Natural killer cell treated with Interleukin-12 subunit alpha and Interleukin-12 subunit beta and Interleukin-15 and Interleukin-18, amount 100 ng/mL, for 72 hours (primary cell): ENCODE measurements at regions not wholly inside any gene's neighbourhood (a gene's known extent, or its start where the extent isn't known, plus 50 kb on each side); places are given as distances from the start of the nearest gene placed in this dataset.
"Not testable (repeated sequence)": the region's sequence is repeated elsewhere in the genome, so short reads cannot be mapped to it uniquely, and the experiment has no call there.

ENCODE experiments used
- ATAC-seq, 2 donors: fragments of 150-1000 bp; cut with Tn5 transposase in 1 of 2; sonication (Bioruptor Pico), chemical (Tn5 transposase) in 1 of 2; 2 replicates each; pipeline ENCODE4 v1.10.0; 2021
- DNase-seq: peaks from one replicate; pipeline ENCODE4 v3.0.0; 2022; ENCODE audit warnings: low spot score
- H3K27ac Mint-ChIP-seq, 2 donors: 1 replicate in 1 of 2; 2 replicates in 1 of 2; pipeline ENCODE4 v1.8.0; 2022; ENCODE audit warnings: mixed read lengths in 2 of 2, mild to moderate bottlenecking in 1 of 2, moderate library complexity in 1 of 2
- H3K27me3 Mint-ChIP-seq, 2 donors: 1 replicate in 1 of 2; 2 replicates in 1 of 2; pipeline ENCODE4 v1.8.0; 2022; ENCODE audit warnings: mixed read lengths in 2 of 2
- H3K36me3 Mint-ChIP-seq: one replicate; pipeline ENCODE4 v1.8.0; 2022; ENCODE audit warnings: mixed read lengths
- H3K4me1 Mint-ChIP-seq, 2 donors: 1 replicate in 1 of 2; 2 replicates in 1 of 2; pipeline ENCODE4 v1.8.0; 2022; ENCODE audit warnings: low read depth in 2 of 2, mixed read lengths in 2 of 2, mild to moderate bottlenecking in 1 of 2
- H3K4me3 Mint-ChIP-seq: one replicate; pipeline ENCODE4 v1.8.0; 2022; ENCODE audit warnings: mixed read lengths
- H3K9me3 Mint-ChIP-seq: 2 replicates; pipeline ENCODE4 v1.8.0; 2022; ENCODE audit warnings: mixed read lengths

- not testable (repeated sequence) for H3K4me1 Mint-ChIP-seq, ATAC-seq, H3K36me3 Mint-ChIP-seq, DNase-seq, H3K9me3 Mint-ChIP-seq, H3K4me3 Mint-ChIP-seq, H3K27ac Mint-ChIP-seq, H3K27me3 Mint-ChIP-seq
Measured at GRCh38 chr7:37552439-37552838, 103.8 kb upstream of the ELMO1 start.

GRCh38 chr7:37555528-37555927 lies 106.9 kb upstream of the ELMO1 start:
- Mint-ChIP-seq H3K9me3 (no peaks in the 10 kb centered on the region), H3K4me1 (peaks cover 0 to 4% of the 10 kb centered on the region in 2 donors), H3K4me3 (no peak overlapping the region), H3K27me3 (peaks cover 6 to 10% of the 10 kb centered on the region in 2 donors), H3K36me3 (no peaks in the 10 kb centered on the region), H3K27ac (no peak overlapping the region)
- ATAC-seq (no peak), DNase-seq (no peak)

- H3K9me3 Mint-ChIP-seq, result no peaks in the 10 kb centered on the region
- peaks cover 0 to 4% of the 10 kb centered on the region in 2 donors for H3K4me1 Mint-ChIP-seq
- DNase-seq, result no peak
- ATAC-seq, result no peak
- no peaks in the 10 kb centered on the region for H3K36me3 Mint-ChIP-seq
- H3K27me3 Mint-ChIP-seq, result peaks cover 0 to 5% of the 10 kb centered on the region in 2 donors
- no peak overlapping the region for H3K27ac Mint-ChIP-seq
- H3K4me3 Mint-ChIP-seq, result no peak overlapping the region
Measured at GRCh38 chr7:37557571-37558209, 109.0 kb upstream of the ELMO1 start.

DNA sequence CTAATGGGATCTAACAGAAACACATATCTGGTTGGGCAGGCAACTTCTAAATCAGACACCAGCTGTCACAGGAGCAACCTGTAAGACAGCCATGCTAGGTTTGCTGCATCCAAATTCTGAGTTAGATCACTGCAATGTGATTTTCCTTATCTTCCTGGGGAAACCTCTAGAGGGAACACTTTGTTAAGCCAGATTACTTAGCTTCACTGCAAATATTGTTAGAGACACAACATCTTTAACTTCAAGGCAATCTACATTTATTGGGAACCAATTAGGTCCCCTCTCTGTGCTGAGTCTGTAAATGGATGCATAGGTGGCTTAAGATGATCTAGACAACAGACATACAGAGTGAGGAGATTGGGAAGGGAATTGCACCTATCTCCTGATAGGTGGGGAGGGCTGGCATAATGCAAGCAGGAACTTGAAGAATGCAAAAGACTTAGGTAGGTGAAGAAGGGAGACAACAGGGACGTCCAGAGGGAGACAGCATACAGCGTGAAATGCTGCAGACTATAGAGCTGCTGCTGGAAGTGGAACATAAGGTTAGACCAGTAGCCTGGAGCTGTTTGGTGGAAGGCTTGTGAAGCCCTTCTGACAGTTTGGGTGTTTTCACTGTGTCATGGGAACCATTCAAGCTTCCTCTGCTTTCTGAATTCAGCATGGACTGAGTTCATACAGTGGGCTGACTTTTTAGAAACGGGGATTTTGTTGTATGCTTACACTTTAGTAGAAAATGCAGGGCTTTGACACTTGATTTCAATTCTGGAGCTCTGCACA lies 109.8 kb upstream of the ELMO1 start:
- Mint-ChIP-seq H3K4me3 (no peak overlapping the region), H3K36me3 (no peaks in the 10 kb centered on the region), H3K27me3 (peaks cover 0 to 2% of the 10 kb centered on the region in 2 donors), H3K4me1 (peaks cover 0 to 4% of the 10 kb centered on the region in 2 donors), H3K9me3 (no peaks in the 10 kb centered on the region), H3K27ac (no peak overlapping the region)
- ATAC-seq (no peak), DNase-seq (no peak)

- H3K9me3 Mint-ChIP-seq, result peaks cover 2% of the 10 kb centered on the region
Measured at GRCh38 chr7:37570145-37570544, 113.4 kb upstream of the GPR141 start.

GRCh38 chr7:37571806-37572205 lies 111.8 kb upstream of the GPR141 start:
- Mint-ChIP-seq H3K36me3 (no peaks in the 10 kb centered on the region), H3K4me1 (no peaks in the 10 kb centered on the region), H3K9me3 (no peaks in the 10 kb centered on the region), H3K4me3 (no peak overlapping the region), H3K27ac (no peak overlapping the region), H3K27me3 (peaks cover 9 to 34% of the 10 kb centered on the region in 2 donors)
- no peak for DNase-seq
- no peak for ATAC-seq

More at GRCh38 chr7:37570145-37570544, 113.4 kb upstream of the GPR141 start:
- Mint-ChIP-seq H3K27ac (no peak overlapping the region), H3K4me3 (no peak overlapping the region), H3K27me3 (peaks cover 14 to 40% of the 10 kb centered on the region in 2 donors), H3K36me3 (no peaks in the 10 kb centered on the region), H3K4me1 (no peaks in the 10 kb centered on the region)
- no peak for ATAC-seq
- DNase-seq, result no peak

GRCh38 chr7:37577412-37577811 lies 106.2 kb upstream of the GPR141 start:
- H3K4me1 Mint-ChIP-seq, result no peaks in the 10 kb centered on the region
- no peaks in the 10 kb centered on the region for H3K36me3 Mint-ChIP-seq
- H3K27ac Mint-ChIP-seq, result no peak overlapping the region
- H3K9me3 Mint-ChIP-seq, result no peaks in the 10 kb centered on the region
- H3K27me3 Mint-ChIP-seq, result peaks cover 4 to 17% of the 10 kb centered on the region in 2 donors
- H3K4me3 Mint-ChIP-seq, result no peak overlapping the region
- ATAC-seq, result no peak
- no peak for DNase-seq

DNA sequence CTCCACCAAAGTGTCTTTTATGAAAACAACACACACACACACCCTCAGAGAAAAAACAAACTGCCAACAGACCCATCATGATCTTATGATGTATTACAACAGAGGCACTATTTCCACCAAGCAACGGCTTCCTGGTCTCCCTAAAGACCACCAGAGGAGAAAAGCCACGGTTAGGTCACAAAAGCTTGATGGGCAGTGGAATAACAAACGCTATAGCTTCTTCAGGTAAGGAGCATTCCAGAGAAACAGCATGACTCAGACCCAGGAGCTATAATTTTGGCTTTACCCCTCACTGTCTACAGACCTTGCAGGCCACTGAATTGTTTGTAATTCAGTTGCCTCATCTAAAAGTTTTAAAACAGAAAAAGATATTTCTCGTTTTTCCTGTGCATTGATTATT lies 105.7 kb upstream of the GPR141 start:
- Mint-ChIP-seq H3K36me3 (no peaks in the 10 kb centered on the region), H3K4me3 (no peak overlapping the region), H3K4me1 (no peaks in the 10 kb centered on the region), H3K9me3 (no peaks in the 10 kb centered on the region), H3K27me3 (peaks cover 4 to 17% of the 10 kb centered on the region in 2 donors), H3K27ac (no peak overlapping the region)
- ATAC-seq (no peak), DNase-seq (no peak)

GRCh38 chr7:37578350-37578749 lies 105.2 kb upstream of the GPR141 start:
- DNase-seq (no peak), ATAC-seq (no peak)
- Mint-ChIP-seq H3K9me3 (no peaks in the 10 kb centered on the region), H3K36me3 (no peaks in the 10 kb centered on the region), H3K4me1 (no peaks in the 10 kb centered on the region), H3K27ac (no peak overlapping the region), H3K27me3 (peaks cover 4 to 17% of the 10 kb centered on the region in 2 donors), H3K4me3 (no peak overlapping the region)

DNA sequence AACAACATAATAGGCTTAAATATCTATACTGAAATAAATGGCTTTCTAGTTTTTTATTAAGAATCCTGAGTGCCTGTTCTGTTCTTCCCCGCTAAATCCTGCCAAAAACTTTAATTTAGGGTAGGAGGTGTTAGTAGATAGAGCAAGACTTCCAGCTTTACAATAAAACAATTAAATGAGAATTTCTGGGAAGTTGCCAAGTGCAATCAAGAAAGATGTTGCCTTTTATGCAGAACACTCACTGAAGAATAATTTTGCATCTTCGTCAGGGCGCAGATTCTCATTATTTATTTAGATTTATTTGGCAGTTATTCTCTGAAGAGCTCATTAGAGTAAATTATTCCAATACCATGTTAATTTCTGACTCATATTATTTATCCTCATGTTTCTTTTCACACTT lies 103.2 kb upstream of the GPR141 start:
- Mint-ChIP-seq H3K27ac (no peak overlapping the region), H3K9me3 (no peaks in the 10 kb centered on the region), H3K36me3 (no peaks in the 10 kb centered on the region), H3K4me1 (no peaks in the 10 kb centered on the region), H3K4me3 (no peak overlapping the region), H3K27me3 (peaks cover 0 to 11% of the 10 kb centered on the region in 2 donors)
- DNase-seq (no peak), ATAC-seq (no peak)

- Mint-ChIP-seq H3K27me3 (peaks cover 0 to 26% of the 10 kb centered on the region in 2 donors), H3K36me3 (peaks cover 15% of the 10 kb centered on the region)
- H3K4me3 Mint-ChIP-seq, DNase-seq, ATAC-seq, H3K27ac Mint-ChIP-seq, H3K9me3 Mint-ChIP-seq, H3K4me1 Mint-ChIP-seq: not testable (repeated sequence)
Measured at GRCh38 chr7:37584651-37585463, 98.7 kb upstream of the GPR141 start.

- Mint-ChIP-seq H3K9me3 (peaks cover 3% of the 10 kb centered on the region), H3K4me1 (no peaks in the 10 kb centered on the region), H3K27me3 (peaks cover 2 to 20% of the 10 kb centered on the region in 2 donors), H3K4me3 (no peak overlapping the region), H3K27ac (no peak overlapping the region), H3K36me3 (peaks cover 15% of the 10 kb centered on the region)
- ATAC-seq (no peak), DNase-seq (no peak)
Measured at GRCh38 chr7:37590824-37591223, 92.7 kb upstream of the GPR141 start.

- Mint-ChIP-seq H3K27ac (no peak overlapping the region), H3K36me3 (peaks cover 13% of the 10 kb centered on the region), H3K27me3 (peaks cover 2 to 19% of the 10 kb centered on the region in 2 donors), H3K4me1 (no peaks in the 10 kb centered on the region), H3K4me3 (no peak overlapping the region), H3K9me3 (peaks cover 3% of the 10 kb centered on the region)
- ATAC-seq, result no peak
- DNase-seq, result no peak
Measured at GRCh38 chr7:37592366-37592765, 91.2 kb upstream of the GPR141 start.

- DNase-seq (no peak), ATAC-seq (no peak)
- no peak overlapping the region for H3K27ac Mint-ChIP-seq
Measured at GRCh38 chr7:37594602-37595001, 89.0 kb upstream of the GPR141 start.

More at GRCh38 chr7:37594602-37595001, 89.0 kb upstream of the GPR141 start:
- Mint-ChIP-seq H3K9me3 (no peaks in the 10 kb centered on the region), H3K27me3 (peaks cover 2 to 6% of the 10 kb centered on the region in 2 donors), H3K4me1 (no peaks in the 10 kb centered on the region), H3K36me3 (no peaks in the 10 kb centered on the region), H3K4me3 (no peak overlapping the region)
